Left ventricle myocardium inferior (tissue), 1 donor: ENCODE measurements at regions not wholly inside any gene's neighbourhood (a gene's known extent, or its start where the extent isn't known, plus 50 kb on each side); places are given as distances from the start of the nearest gene placed in this dataset.

Experiments used
- DNase-seq: peaks from one replicate; pipeline ENCODE4 v3.0.0-alpha.2; 2020
- H3K27ac ChIP-seq: fragments of 200-600 bp; replicated peaks from 2 replicates; pipeline ENCODE4 v1.8.0; 2021
- H3K27me3 ChIP-seq: fragments of 200-600 bp; 2 replicates; pipeline ENCODE4 v1.8.0; 2021; ENCODE audit warnings: low read depth
- H3K36me3 ChIP-seq: fragments of 200-600 bp; 2 replicates; pipeline ENCODE4 v1.8.0; 2021
- H3K4me1 ChIP-seq: fragments of 200-600 bp; 2 replicates; pipeline ENCODE4 v1.8.0; 2021
- H3K4me3 ChIP-seq: fragments of 200-600 bp; 2 replicates; pipeline ENCODE4 v1.8.0; 2021; ENCODE audit warnings: mild to moderate bottlenecking, moderate library complexity
- H3K9me3 ChIP-seq: fragments of 200-600 bp; replicated peaks from 2 replicates; pipeline ENCODE4 v1.8.0; 2021
- CTCF ChIP-seq: fragments of 200-600 bp; IDR thresholded peaks from 2 replicates; pipeline ENCODE4 v1.8.0; 2021; ENCODE audit warnings: antibody characterized with exemption, mild to moderate bottlenecking, borderline replicate concordance
- intact Hi-C: fragments of 100-400 bp; cut with micrococcal nuclease; formaldehyde crosslinking; loops from one replicate; pipeline ENCODE4 v1.11.0; 2022
- donor health status: DM: no; HTN: yes; CAD: no; lungs with severe emphysema.

- H3K4me3 ChIP-seq: no peak overlapping the region
- no peaks in the 10 kb centered on the region for H3K4me1 ChIP-seq
- DNase-seq: no peak
- intact Hi-C loops: no loop called here
- H3K36me3 ChIP-seq: no peaks in the 10 kb centered on the region
- no peak overlapping the region for H3K27ac ChIP-seq
- H3K27me3 ChIP-seq: peaks cover 88% of the 10 kb centered on the region
- no peak for TF ChIP-seq CTCF
- peaks cover 19% of the 10 kb centered on the region for H3K9me3 ChIP-seq
Observed at GRCh38 chr3:184503647-184504046, 57.9 kb upstream of the EPHB3 start.

- peaks cover 88% of the 10 kb centered on the region for H3K27me3 ChIP-seq
- DNase-seq: no peak
- no peak for TF ChIP-seq CTCF
Observed at GRCh38 chr3:184505076-184505878, 56.3 kb upstream of the EPHB3 start.

GRCh38 chr3:184506561-184506991, 55.0 kb upstream of the EPHB3 start:
- Histone ChIP-seq H3K4me3 (no peak overlapping the region), H3K36me3 (no peaks in the 10 kb centered on the region), H3K27me3 (peaks cover 88% of the 10 kb centered on the region), H3K4me1 (no peaks in the 10 kb centered on the region), H3K9me3 (peaks cover 15% of the 10 kb centered on the region), H3K27ac (no peak overlapping the region)
- no peak for DNase-seq
- no peak for TF ChIP-seq CTCF
- intact Hi-C loops: no loop called here

More at GRCh38 chr3:184505076-184505878, 56.3 kb upstream of the EPHB3 start:
- H3K36me3 ChIP-seq: no peaks in the 10 kb centered on the region
- H3K4me3 ChIP-seq: no peak overlapping the region
- peaks cover 19% of the 10 kb centered on the region for H3K9me3 ChIP-seq
- H3K27ac ChIP-seq: no peak overlapping the region
- intact Hi-C loops: no loop called here
- H3K4me1 ChIP-seq: no peaks in the 10 kb centered on the region

GRCh38 chr3:184508938-184509337, 52.6 kb upstream of the EPHB3 start:
- no peak for TF ChIP-seq CTCF
- Histone ChIP-seq H3K36me3 (no peaks in the 10 kb centered on the region), H3K27me3 (peaks cover 100% of the 10 kb centered on the region), H3K9me3 (no peaks in the 10 kb centered on the region), H3K4me1 (peaks cover 10% of the 10 kb centered on the region), H3K4me3 (no peak overlapping the region), H3K27ac (no peak overlapping the region)
- intact Hi-C loops: no loop called here
- DNase-seq: no peak

- Histone ChIP-seq H3K4me1 (peaks cover 17% of the 10 kb centered on the region), H3K27me3 (peaks cover 72% of the 10 kb centered on the region), H3K36me3 (no peaks in the 10 kb centered on the region), H3K4me3 (no peak overlapping the region), H3K9me3 (no peaks in the 10 kb centered on the region), H3K27ac (no peak overlapping the region)
- no peak for DNase-seq
- intact Hi-C loops: no loop called here
- no peak for TF ChIP-seq CTCF
Observed at GRCh38 chr3:184511741-184512140, 49.8 kb upstream of the EPHB3 start.
